ENCODE measurements at regions not wholly inside any gene's neighbourhood (a gene's known extent, or its start where the extent isn't known, plus 50 kb on each side); places are given as distances from the start of the nearest gene placed in this dataset.
"Not testable (repeated sequence)": the region's sequence is repeated elsewhere in the genome, so short reads cannot be mapped to it uniquely, and the experiment has no call there.

DNA sequence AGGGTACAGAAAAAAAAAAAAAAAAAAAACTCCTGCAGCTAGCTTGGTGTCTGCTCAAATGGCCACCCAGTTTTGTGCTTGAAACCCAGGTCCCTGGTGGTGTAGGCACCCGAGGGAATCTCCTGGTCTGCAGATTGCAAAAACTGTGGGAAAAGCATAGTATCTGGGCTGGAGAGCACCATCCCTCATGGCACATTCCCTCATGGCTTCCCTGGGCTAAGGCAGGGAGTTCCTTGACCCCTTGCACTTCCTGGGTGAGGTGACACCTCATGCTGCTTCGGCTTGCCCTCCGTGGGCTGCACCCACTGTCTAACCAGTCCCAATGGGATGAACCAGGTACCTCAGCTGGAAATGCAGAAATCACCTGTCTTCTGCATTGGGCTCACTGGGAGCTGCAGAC is 1029.5 kb upstream of the COX7C start:
- not testable (repeated sequence) for H3K27ac ChIP-seq (ENCODE audit: insufficient read length, low read depth, low read length); H3K4me2 ChIP-seq (ENCODE audit: insufficient read depth, insufficient read length, low read length); H2BK20ac ChIP-seq (ENCODE audit: low read depth, low read length, poor library complexity, severe bottlenecking); H3K4me1 ChIP-seq (ENCODE audit: insufficient read depth, low read length); H2BK5ac ChIP-seq (ENCODE audit: insufficient read length, low read length); H4K5ac ChIP-seq (ENCODE audit: insufficient read length, low read depth, low read length); H3K23ac ChIP-seq (ENCODE audit: insufficient read length, low read depth, low read length); H3K18ac ChIP-seq (ENCODE audit: insufficient read length, low read depth, low read length); H4K20me1 ChIP-seq (ENCODE audit: control insufficient read depth, insufficient read depth, insufficient read length); H3K27ac Mint-ChIP-seq; H4K91ac ChIP-seq (ENCODE audit: insufficient read length, low read depth, low read length); H2BK120ac ChIP-seq (ENCODE audit: low read depth, low read length, poor library complexity, severe bottlenecking); H3K4ac ChIP-seq (ENCODE audit: low read depth, low read length); H3K23me2 ChIP-seq (ENCODE audit: insufficient read length, low read depth, low read length, poor library complexity, severe bottlenecking); H3K79me1 ChIP-seq (ENCODE audit: insufficient read depth, low read depth, low read length, poor library complexity, severe bottlenecking); H2BK15ac ChIP-seq (ENCODE audit: low read depth, low read length); H3K27me3 Mint-ChIP-seq (ENCODE audit: low read depth); H3K27me3 ChIP-seq (ENCODE audit: insufficient read depth, low read length); H2AK5ac ChIP-seq (ENCODE audit: insufficient read length, low read length); H2BK12ac ChIP-seq (ENCODE audit: insufficient read length, low read depth, low read length); H4K8ac ChIP-seq (replicated peaks; ENCODE audit: insufficient read length, low read depth, low read length); H3K14ac ChIP-seq (ENCODE audit: insufficient read depth, low read length); DNase-seq; H2AFZ ChIP-seq (ENCODE audit: low read length); H3K79me2 ChIP-seq (ENCODE audit: insufficient read depth, low read length); H3K9ac ChIP-seq (ENCODE audit: extremely low read depth, insufficient read length, low read length); H3T11ph ChIP-seq (ENCODE audit: low read length); H3K56ac ChIP-seq (ENCODE audit: insufficient read length, low read depth, low read length); H3K4me3 Mint-ChIP-seq; H3K9me3 ChIP-seq (ENCODE audit: control insufficient read depth, low read depth, low read length)
- Mint-ChIP-seq H3K4me1 (peaks cover 10 to 14% of the 10 kb centered on the region in 2 experiments), H3K9me3 (peaks cover 11 to 26% of the 10 kb centered on the region in 2 experiments), H3K36me3 (ENCODE audit: insufficient read depth in 1 of 3, low read depth in 3 of 3) (peaks cover 7 to 32% (median 12%) of the 10 kb centered on the region in 3 experiments; a peak in 6 of 7 replicates)
- no CpG with 5 or more reads among the region's 3 CpGs for WGBS (ENCODE audit: extremely low coverage, insufficient read length, low lambda C conversion rate)

Measured in H9 (cell line).